HCT116 (cell line): ENCODE measurements at regions not wholly inside any gene's neighbourhood (a gene's known extent, or its start where the extent isn't known, plus 50 kb on each side); places are given as distances from the start of the nearest gene placed in this dataset.

Experiments
- ATAC-seq: fragments of 200-7000 bp; cut with Tn5 transposase; 2 replicates; pipeline ENCODE4 v1.9.1; 2020; ENCODE audit warnings: mild to moderate bottlenecking, moderate library complexity
- BruUV-seq: library from RNA; stranded (reverse); fragments of 400-500 nt; replicated peaks from 2 replicates; lab custom pipeline; 2021; lab: Mats Ljungman, UMichigan
- CTCF ChIA-PET: fragments of 300-600 bp; sonication (Branson Sonifier 250); formaldehyde crosslinking; loops from one replicate; lab custom pipeline; 2021; ENCODE audit warnings: antibody characterized with exemption; lab: Charles Lee
- POLR2A ChIA-PET: fragments of 300-600, 350-600 bp; sonication (Branson Sonifier 250); formaldehyde crosslinking; loops from one replicate; lab custom pipeline; 2021; ENCODE audit warnings: antibody characterized with exemption; lab: Charles Lee
- RAD21 ChIA-PET, 2 experiments: fragments of 300-600 bp; sonication (Branson Sonifier 250); formaldehyde crosslinking; loops; one replicate each; lab custom pipeline; 2023; ENCODE audit warnings: low total read pairs in 2 of 2; ENCODE audit not compliant: uncharacterized antibody in 2 of 2, unreplicated experiment in 2 of 2, low non-redundant PET in 1 of 2; lab: Charles Lee
- DNase-seq: peaks from one replicate; pipeline ENCODE4 v3.0.0-alpha.2; 2010; ENCODE audit warnings: low read depth, low spot score
- H2AFZ ChIP-seq: fragments of 200-600 bp; shearing (Covaris generic), sonication (generic); 2 replicates; pipeline ENCODE4 v1.6.1; 2017; ENCODE audit warnings: low read depth, mixed run types, mixed read lengths, antibody characterized with exemption, low read length; ENCODE audit not compliant: poor library complexity, severe bottlenecking
- H3K27ac ChIP-seq: 2 replicates; pipeline ENCODE4 v1.5.1; 2012; ENCODE audit warnings: low read depth, low read length
- H3K27me3 ChIP-seq: fragments of 200-600 bp; sonication (generic); 2 replicates; pipeline ENCODE4 v1.6.1; 2016; ENCODE audit warnings: mixed run types, low read length, mixed read lengths; ENCODE audit not compliant: insufficient read depth
- H3K36me3 ChIP-seq, 2 experiments: fragments of 200-500 bp in 1 of 2; fragments of 200-600 bp in 1 of 2; sonication (Bioruptor generic) in 1 of 2; sonication (generic) in 1 of 2; 2 replicates each; pipeline versions ENCODE4 v1.5.1 to v1.6.1; 2014 to 2016; ENCODE audit warnings: low read length in 2 of 2, inconsistent platforms in 1 of 2, mixed read lengths in 1 of 2, mixed run types in 1 of 2; ENCODE audit not compliant: insufficient read depth in 2 of 2, control insufficient read depth in 1 of 2
- H3K4me1 ChIP-seq, 2 experiments: fragments of 200-600 bp in 1 of 2; sonication (generic) in 1 of 2; 2 replicates each; pipeline versions ENCODE4 v1.5.1 to v1.6.1; 2012 to 2017; ENCODE audit warnings: low read length in 2 of 2, inconsistent platforms in 1 of 2, mild to moderate bottlenecking in 1 of 2, mixed read lengths in 1 of 2, mixed run types in 1 of 2, moderate library complexity in 1 of 2; ENCODE audit not compliant: insufficient read depth in 2 of 2, control insufficient read depth in 1 of 2
- H3K4me2 ChIP-seq: fragments of 200-600 bp; sonication (generic); 2 replicates; pipeline ENCODE4 v1.6.1; 2017; ENCODE audit warnings: mixed run types, low read length, mixed read lengths
- H3K4me3 ChIP-seq, 2 experiments: fragments of 200-600 bp in 1 of 2; sonication (generic) in 1 of 2; replicated peaks in 1 of 2; 2 replicates each; pipeline ENCODE4 v1.5.1; 2011 to 2016; ENCODE audit warnings: low read length in 2 of 2, control low read depth in 1 of 2, low read depth in 1 of 2, mild to moderate bottlenecking in 1 of 2, mixed read lengths in 1 of 2, mixed run types in 1 of 2
- H3K79me2 ChIP-seq: fragments of 200-600 bp; sonication (generic); 2 replicates; pipeline ENCODE4 v1.6.1; 2017; ENCODE audit warnings: mild to moderate bottlenecking, mixed run types, low read length, moderate library complexity, mixed read lengths; ENCODE audit not compliant: insufficient read depth
- H3K9ac ChIP-seq: fragments of 200-600 bp; sonication (generic); 2 replicates; pipeline ENCODE4 v1.6.1; 2016; ENCODE audit warnings: low read length, mixed read lengths
- H3K9me2 ChIP-seq: fragments of 200-600 bp; sonication (generic), shearing (Covaris generic); 2 replicates; pipeline ENCODE4 v1.6.1; 2017; ENCODE audit warnings: mixed run types, mild to moderate bottlenecking, moderate library complexity; ENCODE audit not compliant: insufficient read depth
- H3K9me3 ChIP-seq, 2 experiments: fragments of 200-500 bp in 1 of 2; fragments of 200-600 bp in 1 of 2; sonication (Bioruptor generic) in 1 of 2; sonication (generic) in 1 of 2; 2 replicates each; pipeline ENCODE4 v1.6.1; 2014 to 2017; ENCODE audit warnings: low read length in 2 of 2, mixed read lengths in 2 of 2, inconsistent platforms in 1 of 2, low read depth in 1 of 2, mild to moderate bottlenecking in 1 of 2, mixed run types in 1 of 2, moderate library complexity in 1 of 2; ENCODE audit not compliant: control insufficient read depth in 1 of 2, insufficient read depth in 1 of 2
- H4K20me1 ChIP-seq: fragments of 200-600 bp; sonication (generic), shearing (Covaris generic); 2 replicates; pipeline ENCODE4 v1.6.1; 2017; ENCODE audit warnings: mixed run types, mild to moderate bottlenecking, moderate library complexity; ENCODE audit not compliant: insufficient read depth
- CBX3 ChIP-seq: IDR thresholded peaks from 2 replicates; pipeline ENCODE4 v1.6.1; 2012; ENCODE audit warnings: low read depth
- CEBPB ChIP-seq: IDR thresholded peaks from 2 replicates; pipeline ENCODE4 v1.6.1; 2012; ENCODE audit warnings: low read depth
- EZH2phosphoT487 ChIP-seq: fragments of 200-600 bp; IDR thresholded peaks from 2 replicates; pipeline ENCODE4 v1.6.1; 2018; ENCODE audit warnings: antibody characterized with exemption, borderline replicate concordance
- JUND ChIP-seq: IDR thresholded peaks from 2 replicates; pipeline ENCODE4 v1.6.1; 2012
- RAD21 ChIP-seq: IDR thresholded peaks from 2 replicates; pipeline ENCODE4 v1.6.1; 2012; ENCODE audit warnings: low read depth, mild to moderate bottlenecking
- TCF7L2 ChIP-seq: IDR thresholded peaks from 2 replicates; pipeline ENCODE4 v1.7.0; 2011; ENCODE audit warnings: borderline replicate concordance, inconsistent platforms; ENCODE audit not compliant: insufficient read depth, insufficient read length; ENCODE audit errors: extremely low read depth
- YY1 ChIP-seq: IDR thresholded peaks from 2 replicates; pipeline ENCODE4 v1.6.1; 2011; ENCODE audit warnings: low read length, low read depth, moderate library complexity, mild to moderate bottlenecking; ENCODE audit not compliant: insufficient replicate concordance; ENCODE audit errors: extremely low read depth
- intact Hi-C: fragments of 100-400 bp; cut with micrococcal nuclease; formaldehyde crosslinking; loops from 2 replicates; pipeline ENCODE4 v1.10.0; 2022
- TF ChIP-seq, protein P1 (sequence below): IDR thresholded peaks from 2 replicates; pipeline ENCODE4 v1.6.1; 2011; ENCODE audit warnings: mild to moderate bottlenecking, low read length, moderate library complexity; ENCODE audit not compliant: insufficient replicate concordance; ENCODE audit errors: extremely low read depth
- TF ChIP-seq, protein P2 (sequence below): IDR thresholded peaks from 2 replicates; pipeline ENCODE4 v1.6.1; 2012

DNA sequence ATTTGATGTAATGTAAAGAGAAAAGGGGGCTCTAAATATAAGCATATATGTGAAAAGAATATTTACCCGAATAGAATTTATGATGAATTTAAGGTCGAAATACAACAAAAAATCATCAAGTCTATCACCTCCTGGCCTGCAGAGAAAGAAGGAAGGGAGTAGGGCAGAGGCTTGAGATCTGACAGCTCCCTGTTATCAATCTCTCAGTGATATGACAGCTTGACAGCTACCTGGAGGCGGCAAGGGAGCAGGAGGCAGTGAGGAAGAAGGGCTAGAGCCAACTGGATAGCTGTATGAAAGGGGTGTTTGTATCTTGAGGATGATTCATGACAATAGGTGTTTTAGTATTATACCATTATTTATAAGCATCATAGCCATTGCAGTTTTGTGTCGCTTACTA, 299.8 kb upstream of the DNAJC19 start:
- no TSS peak for BruUV-seq
- TF ChIP-seq RAD21 (no peak), TCF7L2 (no peak), CBX3 (no peak), YY1 (no peak), CEBPB (no peak), JUND (no peak), EZH2phosphoT487 (no peak)
- TF ChIP-seq, protein P1, sequence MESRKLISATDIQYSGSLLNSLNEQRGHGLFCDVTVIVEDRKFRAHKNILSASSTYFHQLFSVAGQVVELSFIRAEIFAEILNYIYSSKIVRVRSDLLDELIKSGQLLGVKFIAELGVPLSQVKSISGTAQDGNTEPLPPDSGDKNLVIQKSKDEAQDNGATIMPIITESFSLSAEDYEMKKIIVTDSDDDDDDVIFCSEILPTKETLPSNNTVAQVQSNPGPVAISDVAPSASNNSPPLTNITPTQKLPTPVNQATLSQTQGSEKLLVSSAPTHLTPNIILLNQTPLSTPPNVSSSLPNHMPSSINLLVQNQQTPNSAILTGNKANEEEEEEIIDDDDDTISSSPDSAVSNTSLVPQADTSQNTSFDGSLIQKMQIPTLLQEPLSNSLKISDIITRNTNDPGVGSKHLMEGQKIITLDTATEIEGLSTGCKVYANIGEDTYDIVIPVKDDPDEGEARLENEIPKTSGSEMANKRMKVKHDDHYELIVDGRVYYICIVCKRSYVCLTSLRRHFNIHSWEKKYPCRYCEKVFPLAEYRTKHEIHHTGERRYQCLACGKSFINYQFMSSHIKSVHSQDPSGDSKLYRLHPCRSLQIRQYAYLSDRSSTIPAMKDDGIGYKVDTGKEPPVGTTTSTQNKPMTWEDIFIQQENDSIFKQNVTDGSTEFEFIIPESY = no peak
- TF ChIP-seq, protein P2, sequence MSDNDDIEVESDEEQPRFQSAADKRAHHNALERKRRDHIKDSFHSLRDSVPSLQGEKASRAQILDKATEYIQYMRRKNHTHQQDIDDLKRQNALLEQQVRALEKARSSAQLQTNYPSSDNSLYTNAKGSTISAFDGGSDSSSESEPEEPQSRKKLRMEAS = no peak
- Histone ChIP-seq H3K79me2 (no peaks in the 10 kb centered on the region), H3K36me3 (no peaks in the 10 kb centered on the region), H3K9ac (no peak overlapping the region), H2AFZ (no peak overlapping the region), H3K4me1 (no peaks in the 10 kb centered on the region), H3K27me3 (peaks cover 44% of the 10 kb centered on the region), H3K27ac (no peak overlapping the region), H4K20me1 (no peaks in the 10 kb centered on the region), H3K9me2 (no peaks in the 10 kb centered on the region), H3K4me2 (no peak overlapping the region), H3K4me3 (no peak overlapping the region), H3K9me3 (no peaks in the 10 kb centered on the region)
- ChIA-PET POLR2A (no interaction called here), RAD21 (no interaction called here), CTCF (no interaction called here)
- no peak for ATAC-seq
- no peak for DNase-seq
- intact Hi-C loops = no loop called here
